C4-2B (cell line): ENCODE measurements at regions not wholly inside any gene's neighbourhood (a gene's known extent, or its start where the extent isn't known, plus 50 kb on each side); places are given as distances from the start of the nearest gene placed in this dataset.

Experiments used
- H3K27ac ChIP-seq: fragments of 450-650 bp; 2 replicates; pipeline ENCODE4 v1.5.1; 2017
- ZFX ChIP-seq: fragments of 450-650 bp; IDR thresholded peaks from 2 replicates; pipeline ENCODE4 v1.6.1; 2017
- TF ChIP-seq, protein P1 (sequence below): fragments of 450-650 bp; conservative IDR thresholded peaks from 2 replicates; pipeline ENCODE4 v1.5.1; 2017; ENCODE audit warnings: mild to moderate bottlenecking

DNA sequence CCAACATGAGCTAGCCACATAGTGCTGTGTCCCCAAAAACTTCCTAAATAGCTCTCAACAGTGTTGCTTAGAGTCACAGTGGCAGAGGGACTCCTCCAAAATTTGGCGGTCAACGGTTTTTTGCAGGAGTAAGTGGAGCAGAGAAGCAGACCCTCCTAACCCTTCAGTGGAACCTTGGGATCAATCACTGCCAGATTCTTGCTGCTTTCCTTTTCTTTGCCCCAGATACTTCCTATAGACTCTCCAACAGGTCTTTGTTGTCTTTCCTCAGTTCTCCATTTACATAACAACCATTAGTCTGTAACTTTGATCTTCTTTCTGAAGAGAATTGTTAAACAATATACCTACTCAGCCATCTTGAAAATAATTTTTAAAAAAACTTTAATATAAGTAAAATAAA, 556.1 kb downstream of the BRINP3 start:
- no peak for TF ChIP-seq ZFX
- TF ChIP-seq, protein P1, sequence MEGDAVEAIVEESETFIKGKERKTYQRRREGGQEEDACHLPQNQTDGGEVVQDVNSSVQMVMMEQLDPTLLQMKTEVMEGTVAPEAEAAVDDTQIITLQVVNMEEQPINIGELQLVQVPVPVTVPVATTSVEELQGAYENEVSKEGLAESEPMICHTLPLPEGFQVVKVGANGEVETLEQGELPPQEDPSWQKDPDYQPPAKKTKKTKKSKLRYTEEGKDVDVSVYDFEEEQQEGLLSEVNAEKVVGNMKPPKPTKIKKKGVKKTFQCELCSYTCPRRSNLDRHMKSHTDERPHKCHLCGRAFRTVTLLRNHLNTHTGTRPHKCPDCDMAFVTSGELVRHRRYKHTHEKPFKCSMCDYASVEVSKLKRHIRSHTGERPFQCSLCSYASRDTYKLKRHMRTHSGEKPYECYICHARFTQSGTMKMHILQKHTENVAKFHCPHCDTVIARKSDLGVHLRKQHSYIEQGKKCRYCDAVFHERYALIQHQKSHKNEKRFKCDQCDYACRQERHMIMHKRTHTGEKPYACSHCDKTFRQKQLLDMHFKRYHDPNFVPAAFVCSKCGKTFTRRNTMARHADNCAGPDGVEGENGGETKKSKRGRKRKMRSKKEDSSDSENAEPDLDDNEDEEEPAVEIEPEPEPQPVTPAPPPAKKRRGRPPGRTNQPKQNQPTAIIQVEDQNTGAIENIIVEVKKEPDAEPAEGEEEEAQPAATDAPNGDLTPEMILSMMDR, result no peak
- H3K27ac ChIP-seq, result no peak overlapping the region

DNA sequence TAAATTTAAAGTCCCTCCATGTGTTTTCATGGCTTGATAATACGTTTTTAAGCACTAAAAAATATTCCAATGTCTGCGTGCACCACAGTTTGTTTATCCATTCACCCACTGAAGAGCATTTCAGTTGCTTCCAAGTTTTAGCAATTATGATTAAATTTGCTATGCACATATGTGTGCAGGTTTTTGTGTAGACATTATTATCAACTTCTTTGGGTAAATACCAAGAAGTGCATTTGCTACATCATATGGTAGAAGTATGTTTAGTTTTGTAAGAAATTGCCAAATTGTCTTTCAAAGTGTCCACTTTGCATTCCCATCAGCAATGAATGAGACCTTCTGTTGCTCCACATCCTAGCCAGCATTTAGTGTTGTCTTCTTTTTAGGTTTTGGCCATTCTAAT, 550.0 kb downstream of the BRINP3 start:
- no peak overlapping the region for H3K27ac ChIP-seq
- no peak for TF ChIP-seq ZFX
- TF ChIP-seq, protein P1, result no peak

DNA sequence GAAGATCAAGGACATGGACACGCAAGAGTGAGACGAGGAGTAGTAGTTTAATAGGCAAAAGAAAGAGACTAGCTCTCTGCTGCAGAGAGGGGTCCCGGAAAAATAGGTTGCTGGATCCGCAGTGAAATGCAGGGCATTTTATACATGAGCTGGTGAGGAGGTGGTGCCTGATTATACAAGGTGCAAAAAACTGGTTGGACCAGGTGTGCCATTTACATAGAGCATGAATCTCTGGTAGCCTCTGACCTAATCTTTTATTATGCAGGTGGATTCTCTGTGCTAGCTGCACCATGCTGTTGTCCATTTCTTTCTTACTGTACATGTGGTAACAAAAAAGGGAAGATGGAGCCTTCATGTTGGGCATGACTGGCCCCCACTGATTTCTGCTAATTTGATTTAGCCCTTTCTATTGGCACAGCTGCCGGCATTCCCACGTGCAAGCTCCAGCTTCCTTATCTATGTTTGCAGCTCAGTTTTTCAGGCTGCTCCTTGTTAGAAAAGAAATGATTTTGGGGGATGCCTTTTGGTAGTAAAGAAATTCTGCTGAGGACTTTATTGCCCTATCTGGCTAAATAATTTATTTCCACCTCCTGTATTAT, 548.1 kb downstream of the BRINP3 start:
- no peak overlapping the region for H3K27ac ChIP-seq
- no peak for TF ChIP-seq ZFX
- TF ChIP-seq, protein P1, result no peak

DNA sequence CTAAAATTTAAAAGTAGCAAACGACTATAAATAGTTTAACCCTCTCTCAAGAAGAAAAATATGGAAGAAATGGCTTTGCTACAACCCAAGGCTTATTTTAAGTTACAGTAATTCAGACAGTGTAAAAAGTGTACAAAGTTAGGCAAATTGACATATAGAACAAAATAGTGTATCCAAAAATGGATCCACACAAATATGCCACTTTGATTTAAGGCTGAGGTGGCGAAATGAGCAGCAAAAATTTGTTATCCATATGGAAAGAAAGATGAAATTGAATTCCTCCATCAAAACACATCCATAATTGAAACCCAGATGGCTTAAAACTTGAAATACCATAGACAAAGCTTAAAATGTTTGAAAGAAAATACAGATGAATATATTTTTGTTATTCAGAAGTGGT, 540.8 kb downstream of the BRINP3 start:
- H3K27ac ChIP-seq, result no peak overlapping the region
- TF ChIP-seq ZFX, result no peak
- TF ChIP-seq, protein P1, result no peak

DNA sequence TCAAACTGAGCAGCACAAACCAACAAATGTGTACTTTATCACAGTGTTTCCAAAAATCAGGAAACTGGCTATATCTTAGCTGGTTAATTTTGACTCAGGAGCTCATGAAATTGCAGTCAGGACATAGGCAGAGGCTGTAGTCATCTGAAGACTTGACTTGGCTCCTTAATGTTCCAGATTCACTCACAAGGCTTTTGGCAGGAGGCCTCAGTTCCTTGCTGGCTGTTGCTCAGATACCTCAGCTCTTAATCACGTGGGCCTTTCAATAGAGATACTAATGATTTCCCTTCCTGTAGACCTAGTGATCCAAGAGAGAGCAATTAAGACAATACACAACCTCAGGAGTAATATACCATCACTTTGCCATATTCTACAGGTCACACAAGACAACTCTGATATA, 537.7 kb downstream of the BRINP3 start:
- no peak overlapping the region for H3K27ac ChIP-seq
- TF ChIP-seq, protein P1, result no peak
- no peak for TF ChIP-seq ZFX

DNA sequence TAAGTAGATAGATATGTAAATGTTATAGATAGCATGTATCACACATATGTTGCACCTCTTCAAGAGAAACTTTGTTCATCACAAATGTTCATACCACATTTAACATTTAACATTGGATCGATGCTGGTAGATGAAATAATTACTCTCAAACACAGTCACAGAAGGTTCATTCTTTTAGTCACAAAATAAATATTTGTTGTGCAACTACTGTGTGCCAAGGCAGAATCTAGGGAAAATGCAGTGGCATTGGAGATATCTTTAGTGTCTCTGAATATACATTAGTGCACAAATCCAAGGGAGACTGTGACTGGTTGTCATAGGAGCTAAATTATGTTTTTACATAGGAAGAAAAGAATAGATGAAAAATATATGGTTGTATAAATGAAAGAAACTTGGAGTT, 535.7 kb downstream of the BRINP3 start:
- no peak for TF ChIP-seq ZFX
- TF ChIP-seq, protein P1, result no peak
- H3K27ac ChIP-seq, result no peak overlapping the region

DNA sequence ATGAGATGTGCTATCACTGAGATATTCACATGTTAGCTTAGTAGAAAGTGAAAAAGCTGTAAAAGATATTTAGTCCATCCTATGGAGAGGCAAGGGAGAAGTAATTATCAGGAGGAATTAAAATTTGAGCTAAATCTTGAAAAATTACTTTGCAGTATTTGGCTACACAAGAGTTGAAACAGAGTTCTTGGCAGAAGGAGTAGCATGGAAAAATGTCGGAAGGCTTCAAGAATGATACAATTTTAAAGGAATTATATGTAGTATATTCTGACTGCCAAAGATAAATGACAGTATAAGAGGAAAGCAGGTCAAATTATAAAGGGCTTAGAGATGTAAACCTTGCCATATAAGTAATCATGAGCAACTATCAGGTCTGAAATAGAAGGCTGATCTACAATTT, 518.9 kb downstream of the BRINP3 start:
- no peak for TF ChIP-seq ZFX
- TF ChIP-seq, protein P1, result no peak
- no peak overlapping the region for H3K27ac ChIP-seq
